NB4 (cell line): ENCODE measurements at regions not wholly inside any gene's neighbourhood (a gene's known extent, or its start where the extent isn't known, plus 50 kb on each side); places are given as distances from the start of the nearest gene placed in this dataset.

Experiments
- CTCF ChIP-seq: IDR thresholded peaks from one replicate; pipeline ENCODE4 v1.5.1; 2012; ENCODE audit warnings: low read depth, low read length
- MYC ChIP-seq: IDR thresholded peaks from 2 replicates; pipeline ENCODE4 v1.6.1; 2011; ENCODE audit warnings: low read depth, low read length
- POLR2A ChIP-seq: IDR thresholded peaks from 2 replicates; pipeline ENCODE4 v1.6.1; 2011; ENCODE audit warnings: mild to moderate bottlenecking; ENCODE audit not compliant: insufficient read length; ENCODE audit errors: extremely low read depth

- TF ChIP-seq CTCF (no peak), POLR2A (no peak), MYC (no peak)
Observed at GRCh38 chr11:41578421-41579051, 119.1 kb upstream of the LRRC4C start.
